ENCODE measurements at regions not wholly inside any gene's neighbourhood (a gene's known extent, or its start where the extent isn't known, plus 50 kb on each side); places are given as distances from the start of the nearest gene placed in this dataset.
"Not testable (repeated sequence)": the region's sequence is repeated elsewhere in the genome, so short reads cannot be mapped to it uniquely, and the experiment has no call there.

DNA sequence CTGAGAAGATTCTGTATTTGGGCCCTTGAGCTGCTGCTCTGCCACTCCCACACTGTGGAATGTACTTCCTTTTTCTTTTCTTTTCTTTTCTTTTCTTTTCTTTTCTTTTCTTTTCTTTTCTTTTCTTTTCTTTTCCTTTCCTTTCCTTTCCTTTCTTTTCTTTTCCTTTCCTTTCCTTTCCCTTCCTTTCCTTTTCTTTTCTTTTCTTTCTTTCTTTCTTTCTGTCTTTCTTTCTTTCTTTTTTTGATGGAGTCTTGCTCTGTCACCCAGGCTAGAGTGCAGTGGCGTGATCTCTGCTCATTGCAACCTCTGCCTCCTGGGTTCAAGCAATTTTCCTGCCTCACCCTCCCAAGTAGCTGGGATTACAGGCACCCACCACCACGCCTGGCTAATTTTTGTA lies 89.8 kb downstream of the DNAAF6 start:
- H3K27me3 ChIP-seq; H3K9me3 ChIP-seq; H3K4me3 ChIP-seq; intact Hi-C loops (cut with DNase I); ATAC-seq; H3K4me1 ChIP-seq; H3K27ac ChIP-seq; DNase-seq; H3K36me3 ChIP-seq: not testable (repeated sequence)
- 63% methylated on average over 2 of the region's 2 CpGs for WGBS (ENCODE audit: insufficient coverage, low coverage, low lambda C conversion rate, missing lambda C conversion rate)

GRCh38 chrX:107298276-107298675 lies 91.9 kb downstream of the DNAAF6 start:
- Histone ChIP-seq H3K4me1 (no peaks in the 10 kb centered on the region), H3K27me3 (no peaks in the 10 kb centered on the region), H3K27ac (no peak overlapping the region), H3K9me3 (no peaks in the 10 kb centered on the region), H3K36me3 (no peaks in the 10 kb centered on the region), H3K4me3 (no peak overlapping the region)
- WGBS (ENCODE audit: insufficient coverage, low coverage, low lambda C conversion rate, missing lambda C conversion rate): 33% methylated on average over 2 of the region's 2 CpGs
- DNase-seq (no peak), ATAC-seq (no peak)
- TF ChIP-seq POLR2A (IDR thresholded peaks at IDR 0.05): no peak
- TF ChIP-seq, protein P1, sequence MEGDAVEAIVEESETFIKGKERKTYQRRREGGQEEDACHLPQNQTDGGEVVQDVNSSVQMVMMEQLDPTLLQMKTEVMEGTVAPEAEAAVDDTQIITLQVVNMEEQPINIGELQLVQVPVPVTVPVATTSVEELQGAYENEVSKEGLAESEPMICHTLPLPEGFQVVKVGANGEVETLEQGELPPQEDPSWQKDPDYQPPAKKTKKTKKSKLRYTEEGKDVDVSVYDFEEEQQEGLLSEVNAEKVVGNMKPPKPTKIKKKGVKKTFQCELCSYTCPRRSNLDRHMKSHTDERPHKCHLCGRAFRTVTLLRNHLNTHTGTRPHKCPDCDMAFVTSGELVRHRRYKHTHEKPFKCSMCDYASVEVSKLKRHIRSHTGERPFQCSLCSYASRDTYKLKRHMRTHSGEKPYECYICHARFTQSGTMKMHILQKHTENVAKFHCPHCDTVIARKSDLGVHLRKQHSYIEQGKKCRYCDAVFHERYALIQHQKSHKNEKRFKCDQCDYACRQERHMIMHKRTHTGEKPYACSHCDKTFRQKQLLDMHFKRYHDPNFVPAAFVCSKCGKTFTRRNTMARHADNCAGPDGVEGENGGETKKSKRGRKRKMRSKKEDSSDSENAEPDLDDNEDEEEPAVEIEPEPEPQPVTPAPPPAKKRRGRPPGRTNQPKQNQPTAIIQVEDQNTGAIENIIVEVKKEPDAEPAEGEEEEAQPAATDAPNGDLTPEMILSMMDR (IDR thresholded peaks at IDR 0.05): no peak
- intact Hi-C loops (cut with DNase I): no loop called here

DNA sequence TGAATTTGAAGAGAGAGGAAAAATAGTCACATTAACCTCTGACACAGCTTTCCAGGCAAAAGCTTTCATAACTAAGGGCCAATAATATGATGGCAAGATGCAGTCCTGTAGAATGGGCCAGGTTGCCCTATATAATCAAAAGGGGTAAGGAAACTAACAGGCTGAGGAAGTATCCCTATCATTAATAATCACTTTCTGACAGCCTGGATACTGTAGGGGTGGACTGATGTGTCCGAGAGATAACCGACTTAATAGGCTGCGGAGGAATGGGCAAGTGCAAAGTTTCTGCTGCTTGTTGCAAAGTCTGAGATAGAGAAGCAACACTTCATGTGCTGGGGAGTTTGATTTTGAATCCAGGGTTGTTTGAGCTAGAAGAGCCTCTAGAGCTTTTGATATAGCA lies 94.8 kb downstream of the DNAAF6 start:
- Histone ChIP-seq H3K27me3 (peaks cover 0 to 3% of the 10 kb centered on the region in 2 donors), H3K4me3 (no peak overlapping the region), H3K4me1 (no peaks in the 10 kb centered on the region), H3K36me3 (no peaks in the 10 kb centered on the region), H3K9me3 (no peaks in the 10 kb centered on the region), H3K27ac (no peak overlapping the region)
- intact Hi-C loops (cut with DNase I): no loop called here
- TF ChIP-seq, protein P1 (IDR thresholded peaks at IDR 0.05): no peak
- TF ChIP-seq POLR2A (IDR thresholded peaks at IDR 0.05): no peak
- 100% methylated on average over 2 of the region's 3 CpGs for WGBS (ENCODE audit: insufficient coverage, low coverage, low lambda C conversion rate, missing lambda C conversion rate)
- DNase-seq (no peak), ATAC-seq (no peak)

DNA sequence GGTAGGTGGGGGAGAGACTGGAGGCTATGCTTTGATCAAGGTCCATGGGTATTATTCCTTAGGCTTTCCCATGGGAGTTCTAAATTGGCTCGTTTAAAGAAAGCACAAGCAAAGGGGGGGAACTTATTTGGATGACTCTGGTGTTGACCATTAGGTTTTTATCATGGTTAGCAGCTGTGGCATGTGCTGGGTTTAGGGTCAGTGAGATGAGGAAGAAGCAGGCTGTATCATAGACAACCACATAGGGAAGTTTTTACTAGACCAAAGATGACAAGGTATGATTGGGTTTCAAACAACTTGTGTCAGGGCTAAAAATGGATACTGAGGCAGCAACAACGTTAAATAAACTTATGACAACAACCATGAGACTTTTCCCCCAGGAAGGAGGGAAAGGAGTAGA lies 97.7 kb downstream of the DNAAF6 start:
- Histone ChIP-seq H3K36me3 (no peaks in the 10 kb centered on the region), H3K27me3 (peaks cover 0 to 3% of the 10 kb centered on the region in 2 donors), H3K4me1 (no peaks in the 10 kb centered on the region), H3K9me3 (no peaks in the 10 kb centered on the region), H3K27ac (no peak overlapping the region), H3K4me3 (no peak overlapping the region)
- WGBS (ENCODE audit: insufficient coverage, low coverage, low lambda C conversion rate, missing lambda C conversion rate): 11% methylated on average over 2 of the region's 2 CpGs
- no peak for TF ChIP-seq POLR2A (IDR thresholded peaks at IDR 0.05)
- no peak for ATAC-seq
- DNase-seq: no peak
- intact Hi-C loops (cut with DNase I): no loop called here

GRCh38 chrX:107323786-107324492 lies 117.5 kb downstream of the DNAAF6 start:
- intact Hi-C loops (cut with DNase I): no loop called here
- H3K27me3 ChIP-seq: no peaks in the 10 kb centered on the region
- no CpG with 5 or more reads among the region's 39 CpGs for WGBS (ENCODE audit: insufficient coverage, low coverage, low lambda C conversion rate, missing lambda C conversion rate)
- H3K9me3 ChIP-seq: no peaks in the 10 kb centered on the region
- peak in 1 of 4 donors; percentile 11 for ATAC-seq
- no peak overlapping the region for H3K27ac ChIP-seq
- H3K4me1 ChIP-seq: no peaks in the 10 kb centered on the region
- TF ChIP-seq, protein P1 (IDR thresholded peaks at IDR 0.05): no peak
- TF ChIP-seq POLR2A (IDR thresholded peaks at IDR 0.05): no peak
- H3K36me3 ChIP-seq: no peaks in the 10 kb centered on the region
- no peak overlapping the region for H3K4me3 ChIP-seq
- no peak for DNase-seq
